ENCODE measurements at regions not wholly inside any gene's neighbourhood (a gene's known extent, or its start where the extent isn't known, plus 50 kb on each side); places are given as distances from the start of the nearest gene placed in this dataset.
A peak's percentile ranks its signal among the peaks of the same experiment; 100 is the strongest.

GRCh38 chr20:22407237-22408193, 176.9 kb downstream of the FOXA2 start:
- H3K4me3 ChIP-seq (ENCODE audit: control insufficient read depth in 2 of 3, extremely low read depth in 1 of 3, insufficient read depth in 2 of 3, low read depth in 1 of 3, low read length in 3 of 3) = no peak overlapping the region
- no peaks in the 10 kb centered on the region for H3K36me3 ChIP-seq (ENCODE audit: control insufficient read depth in 2 of 2, extremely low read depth in 1 of 2, insufficient read depth in 2 of 2, low read length in 2 of 2)
- no peak for FAIRE-seq
- H3K4me2 ChIP-seq (ENCODE audit: control insufficient read depth, extremely low read depth, insufficient read depth, low read depth, low read length) = no peak overlapping the region
- no peak overlapping the region for H3K27ac ChIP-seq (ENCODE audit: control insufficient read depth, insufficient read depth, low read length)
- peaks cover 28% of the 10 kb centered on the region for H3K4me1 ChIP-seq (ENCODE audit: control insufficient read depth, extremely low read depth, insufficient read depth, low read length)
- no peaks in the 10 kb centered on the region for H3K79me2 ChIP-seq (ENCODE audit: control insufficient read depth, insufficient read depth, low read length)
- TF ChIP-seq CTCF (optimal IDR thresholded peaks at IDR 0.05 in 1 of 3, IDR thresholded peaks at IDR 0.05 in 1 of 3, conservative IDR thresholded peaks at IDR 0.05 in 1 of 3; ENCODE audit: extremely low read depth in 1 of 3, insufficient read depth in 2 of 3, low read length in 3 of 3) (peak in 1 of 3 experiments; percentile 18), EZH2 (IDR thresholded peaks at IDR 0.05; ENCODE audit: low read length) (no peak)
- no peak overlapping the region for H3K9ac ChIP-seq (ENCODE audit: control insufficient read depth, extremely low read depth, insufficient read depth, low read length)
- no peak for DNase-seq (ENCODE audit: low read depth, low spot score)
- dilution Hi-C loops (cut with MboI; ENCODE audit: extremely low pct_ligation_motif_present, low sequenced_read_pairs) = no loop called here
- no peaks in the 10 kb centered on the region for H3K9me3 ChIP-seq (ENCODE audit: control insufficient read depth, low read depth, low read length)
- H2AFZ ChIP-seq (ENCODE audit: control insufficient read depth, low read length) = no peak overlapping the region
- no peaks in the 10 kb centered on the region for H3K27me3 ChIP-seq (ENCODE audit: control insufficient read depth, extremely low read depth, insufficient read depth, low read length)
- H4K20me1 ChIP-seq (ENCODE audit: control insufficient read depth, extremely low read depth, insufficient read depth, low read length) = no peaks in the 10 kb centered on the region
- H3K9me1 ChIP-seq (ENCODE audit: control insufficient read depth, extremely low read depth, insufficient read depth, low read length) = no peaks in the 10 kb centered on the region

- no peaks in the 10 kb centered on the region for H3K9me1 ChIP-seq (ENCODE audit: control insufficient read depth, extremely low read depth, insufficient read depth, low read length)
- H3K27me3 ChIP-seq (ENCODE audit: control insufficient read depth, extremely low read depth, insufficient read depth, low read length) = no peaks in the 10 kb centered on the region
- peak overlapping the region; percentile 94 for H2AFZ ChIP-seq (ENCODE audit: control insufficient read depth, low read length)
- dilution Hi-C loops (cut with MboI; ENCODE audit: extremely low pct_ligation_motif_present, low sequenced_read_pairs) = no loop called here
- H3K36me3 ChIP-seq (ENCODE audit: control insufficient read depth in 2 of 2, extremely low read depth in 1 of 2, insufficient read depth in 2 of 2, low read length in 2 of 2) = no peaks in the 10 kb centered on the region
- peak overlapping the region in 1 of 3 experiments; percentile 29 for H3K4me3 ChIP-seq (ENCODE audit: control insufficient read depth in 2 of 3, extremely low read depth in 1 of 3, insufficient read depth in 2 of 3, low read depth in 1 of 3, low read length in 3 of 3)
- DNase-seq (ENCODE audit: low read depth, low spot score) (no peak), FAIRE-seq (peak; percentile 49)
- no peak overlapping the region for H3K9ac ChIP-seq (ENCODE audit: control insufficient read depth, extremely low read depth, insufficient read depth, low read length)
- no peaks in the 10 kb centered on the region for H4K20me1 ChIP-seq (ENCODE audit: control insufficient read depth, extremely low read depth, insufficient read depth, low read length)
- H3K4me1 ChIP-seq (ENCODE audit: control insufficient read depth, extremely low read depth, insufficient read depth, low read length) = peaks cover 28% of the 10 kb centered on the region
- TF ChIP-seq EZH2 (IDR thresholded peaks at IDR 0.05; ENCODE audit: low read length) (no peak), CTCF (optimal IDR thresholded peaks at IDR 0.05 in 1 of 3, IDR thresholded peaks at IDR 0.05 in 1 of 3, conservative IDR thresholded peaks at IDR 0.05 in 1 of 3; ENCODE audit: extremely low read depth in 1 of 3, insufficient read depth in 2 of 3, low read length in 3 of 3) (no peak)
- H3K9me3 ChIP-seq (ENCODE audit: control insufficient read depth, low read depth, low read length) = no peaks in the 10 kb centered on the region
- H3K79me2 ChIP-seq (ENCODE audit: control insufficient read depth, insufficient read depth, low read length) = no peaks in the 10 kb centered on the region
- H3K4me2 ChIP-seq (ENCODE audit: control insufficient read depth, extremely low read depth, insufficient read depth, low read depth, low read length) = peak overlapping the region; percentile 91
- no peak overlapping the region for H3K27ac ChIP-seq (ENCODE audit: control insufficient read depth, insufficient read depth, low read length)
Measured at GRCh38 chr20:22404419-22405170, 179.8 kb downstream of the FOXA2 start.
